ENCODE measurements at regions not wholly inside any gene's neighbourhood (a gene's known extent, or its start where the extent isn't known, plus 50 kb on each side); places are given as distances from the start of the nearest gene placed in this dataset.

GRCh38 chr7:36006636-36007229 lies 146.3 kb upstream of the EEPD1 start:
- no peak for DNase-seq (ENCODE audit: low read depth in 2 of 2)

GRCh38 chr7:36010656-36011587 lies 142.1 kb upstream of the EEPD1 start:
- DNase-seq (ENCODE audit: low read depth in 2 of 2) = no peak

GRCh38 chr7:36011588-36011965 lies 141.5 kb upstream of the EEPD1 start:
- no peak for DNase-seq (ENCODE audit: low read depth in 2 of 2)

- DNase-seq (ENCODE audit: low read depth in 2 of 2) = no peak
Observed at GRCh38 chr7:36013246-36014014, 139.6 kb upstream of the EEPD1 start.

GRCh38 chr7:36014961-36015360 lies 138.1 kb upstream of the EEPD1 start:
- no peak for DNase-seq (ENCODE audit: low read depth in 2 of 2)

- DNase-seq (ENCODE audit: low read depth in 2 of 2) = no peak
Observed at GRCh38 chr7:36015733-36016132, 137.3 kb upstream of the EEPD1 start.

- no peak for DNase-seq (ENCODE audit: low read depth in 2 of 2)
Observed at GRCh38 chr7:36016648-36017047, 136.4 kb upstream of the EEPD1 start.

GRCh38 chr7:36017111-36017510 lies 135.9 kb upstream of the EEPD1 start:
- DNase-seq (ENCODE audit: low read depth in 2 of 2) = no peak

- no peak for DNase-seq (ENCODE audit: low read depth in 2 of 2)
Observed at GRCh38 chr7:36018816-36019484, 134.1 kb upstream of the EEPD1 start.

GRCh38 chr7:36019538-36019937 lies 133.5 kb upstream of the EEPD1 start:
- no peak for DNase-seq (ENCODE audit: low read depth in 2 of 2)

GRCh38 chr7:36019980-36020379 lies 133.1 kb upstream of the EEPD1 start:
- no peak for DNase-seq (ENCODE audit: low read depth in 2 of 2)

- peak; percentile 5 to 50 for DNase-seq (ENCODE audit: low read depth in 2 of 2)
Observed at GRCh38 chr7:36021367-36021766, 131.7 kb upstream of the EEPD1 start.

- no peak for DNase-seq (ENCODE audit: low read depth in 2 of 2)
Observed at GRCh38 chr7:36021917-36022550, 131.0 kb upstream of the EEPD1 start.

- DNase-seq (ENCODE audit: low read depth in 2 of 2) = no peak
Observed at GRCh38 chr7:36023033-36023560, 130.0 kb upstream of the EEPD1 start.

GRCh38 chr7:36025190-36025589 lies 127.9 kb upstream of the EEPD1 start:
- DNase-seq (ENCODE audit: low read depth in 2 of 2) = no peak

GRCh38 chr7:36029311-36029710 lies 123.7 kb upstream of the EEPD1 start:
- DNase-seq (ENCODE audit: low read depth in 2 of 2) = no peak

GRCh38 chr7:36029853-36030515 lies 123.1 kb upstream of the EEPD1 start:
- no peak for DNase-seq (ENCODE audit: low read depth in 2 of 2)

GRCh38 chr7:36032361-36032818 lies 120.7 kb upstream of the EEPD1 start:
- no peak for DNase-seq (ENCODE audit: low read depth in 2 of 2)

- DNase-seq (ENCODE audit: low read depth in 2 of 2) = peak in 1 of 2 donors; percentile 54
Observed at GRCh38 chr7:36034020-36034419, 119.0 kb upstream of the EEPD1 start.

- DNase-seq (ENCODE audit: low read depth in 2 of 2) = no peak
Observed at GRCh38 chr7:36035186-36035585, 117.9 kb upstream of the EEPD1 start.

Measured in lung microvascular endothelial cell (primary cell).